GM12878 (cell line): ENCODE measurements at regions not wholly inside any gene's neighbourhood (a gene's known extent, or its start where the extent isn't known, plus 50 kb on each side); places are given as distances from the start of the nearest gene placed in this dataset.

ENCODE experiments used
- ATAC-seq: fragments of 200-7000 bp; cut with Tn5 transposase; 3 replicates; pipeline ENCODE4 v1.9.1; 2020; ENCODE audit warnings: mild to moderate bottlenecking, moderate library complexity
- BruUV-seq: library from RNA; stranded (reverse); fragments of 400-500 nt; replicated peaks from 2 replicates; lab custom pipeline; 2021; lab: Mats Ljungman, UMichigan
- CTCF ChIA-PET: fragments of 300-600 bp; sonication (Branson Sonifier 250); formaldehyde crosslinking; extraction: SDS; loops from one replicate; lab custom pipeline; 2021; ENCODE audit warnings: inconsistent platforms; lab: Yijun Ruan, JAX
- POLR2A ChIA-PET: fragments of 350-600 bp; formaldehyde crosslinking; extraction: SDS; loops from one replicate; lab custom pipeline; 2021; ENCODE audit warnings: inconsistent platforms; lab: Charles Lee
- RAD21 ChIA-PET: fragments of 300-600 bp; sonication (Branson Sonifier 250); formaldehyde crosslinking; loops from one replicate; lab custom pipeline; 2023; ENCODE audit warnings: antibody characterized with exemption; ENCODE audit not compliant: unreplicated experiment; lab: Charles Lee
- SMC1A ChIA-PET: fragments of 300-600 bp; sonication (Branson Sonifier 250); formaldehyde crosslinking; loops from one replicate; lab custom pipeline; 2023; ENCODE audit not compliant: unreplicated experiment, uncharacterized antibody; lab: Charles Lee
- DNase-seq: peaks from one replicate; pipeline ENCODE4 v3.0.0-alpha.2; 2011; ENCODE audit warnings: low read depth, low spot score
- FAIRE-seq: peaks from 3 replicates; lab custom pipeline; 2011; peaks lifted over from hg19 to GRCh38; lab: Jason Lieb, UNC
- H2AFZ ChIP-seq: 2 replicates; pipeline ENCODE4 v1.6.0; 2011; ENCODE audit warnings: low read depth, low read length, control low read depth; ENCODE audit not compliant: control insufficient read depth
- H3K27ac ChIP-seq: 2 replicates; pipeline ENCODE4 v1.5.1; 2011; ENCODE audit warnings: control low read depth; ENCODE audit not compliant: control insufficient read depth, insufficient read depth
- H3K27me3 ChIP-seq, 2 experiments: replicated peaks in 1 of 2; 2 replicates each; pipeline versions ENCODE4 v1.6.0 to v1.6.1; 2011; ENCODE audit warnings: low read length in 1 of 2; ENCODE audit not compliant: control insufficient read depth in 2 of 2, insufficient read depth in 2 of 2
- H3K36me3 ChIP-seq, 2 experiments: 2 replicates each; pipeline ENCODE4 v1.5.1; 2011; ENCODE audit warnings: low read length in 1 of 2; ENCODE audit not compliant: control insufficient read depth in 2 of 2, insufficient read depth in 2 of 2
- H3K4me1 ChIP-seq: 2 replicates; pipeline ENCODE4 v1.6.1; 2011; ENCODE audit warnings: mild to moderate bottlenecking, low read length, moderate library complexity, mixed read lengths; ENCODE audit not compliant: control insufficient read depth, insufficient read depth
- H3K4me2 ChIP-seq: 2 replicates; pipeline ENCODE4 v1.6.0; 2011; ENCODE audit warnings: control low read depth; ENCODE audit not compliant: control insufficient read depth, insufficient read depth
- H3K4me3 ChIP-seq: fragments of 200-600 bp; sonication (generic); 2 replicates; pipeline ENCODE4 v1.5.1; 2016
- H3K79me2 ChIP-seq: 2 replicates; pipeline ENCODE4 v1.6.0; 2011; ENCODE audit warnings: low read length; ENCODE audit not compliant: control insufficient read depth, insufficient read depth
- H3K9ac ChIP-seq: 2 replicates; pipeline ENCODE4 v1.8.0; 2011; ENCODE audit warnings: low read length, control low read depth, mixed read lengths; ENCODE audit not compliant: control insufficient read depth, insufficient read depth
- H3K9me3 ChIP-seq: replicated peaks from 3 replicates; pipeline ENCODE4 v1.5.1; 2011; ENCODE audit warnings: mild to moderate bottlenecking, low read length; ENCODE audit not compliant: control insufficient read depth, insufficient read depth
- H4K20me1 ChIP-seq: 2 replicates; pipeline ENCODE4 v1.6.0; 2011; ENCODE audit not compliant: control insufficient read depth, insufficient read depth
- ATF7 ChIP-seq: fragments of 450-650 bp; IDR thresholded peaks from 2 replicates; pipeline ENCODE4 v1.6.1; 2016; ENCODE audit warnings: low read depth, mild to moderate bottlenecking
- CEBPZ ChIP-seq: fragments of 150-350 bp; IDR thresholded peaks from 2 replicates; pipeline ENCODE4 v1.6.1; 2016; ENCODE audit warnings: low read depth, low read length
- CHD2 ChIP-seq: IDR thresholded peaks from 2 replicates; pipeline ENCODE4 v1.6.1; 2011; ENCODE audit warnings: low read depth, low read length, improper control_type of control experiment, borderline replicate concordance
- EED ChIP-seq: sonication (generic); IDR thresholded peaks from 2 replicates; pipeline ENCODE4 v1.6.1; 2016; ENCODE audit warnings: antibody characterized with exemption, low read depth
- HCFC1 ChIP-seq: fragments of 150-350 bp; IDR thresholded peaks from 2 replicates; pipeline ENCODE4 v1.6.1; 2014; ENCODE audit warnings: low read length
- POLR2A ChIP-seq: IDR thresholded peaks from 2 replicates; pipeline ENCODE4 v1.6.1; 2011; ENCODE audit warnings: low read depth, mild to moderate bottlenecking, low read length
- REST ChIP-seq: IDR thresholded peaks from 2 replicates; pipeline ENCODE4 v1.6.1; 2012; ENCODE audit warnings: mild to moderate bottlenecking, low read depth, low read length
- SKIL ChIP-seq: fragments of 450-650 bp; IDR thresholded peaks from 2 replicates; pipeline ENCODE4 v1.6.1; 2017; ENCODE audit warnings: mild to moderate bottlenecking, low read depth, inconsistent platforms; ENCODE audit not compliant: poor library complexity, severe bottlenecking
- WGBS: methylation state at CpG from one replicate; pipeline ENCODE4 v1.1.6; 2016; ENCODE audit warnings: low lambda C conversion rate; ENCODE audit not compliant: insufficient replicate concordance, insufficient coverage; ENCODE audit errors: missing lambda C conversion rate; 5-methylcytosine and 5-hydroxymethylcytosine counted together
- in situ Hi-C: fragments of 300-500 bp; cut with MboI; formaldehyde crosslinking; loops from 9 replicates; pipeline ENCODE4 v1.14.3; 2018; ENCODE audit warnings: mixed read lengths
- intact Hi-C: fragments of 100-400 bp; cut with micrococcal nuclease; formaldehyde crosslinking; loops from one replicate; pipeline ENCODE4 v1.14.2; 2022; ENCODE audit not compliant: unreplicated experiment
- TF ChIP-seq, protein P1 (sequence below): fragments of 450-650 bp; IDR thresholded peaks from 2 replicates; pipeline ENCODE4 v1.6.1; 2016; ENCODE audit warnings: mild to moderate bottlenecking, moderate library complexity, borderline replicate concordance

DNA sequence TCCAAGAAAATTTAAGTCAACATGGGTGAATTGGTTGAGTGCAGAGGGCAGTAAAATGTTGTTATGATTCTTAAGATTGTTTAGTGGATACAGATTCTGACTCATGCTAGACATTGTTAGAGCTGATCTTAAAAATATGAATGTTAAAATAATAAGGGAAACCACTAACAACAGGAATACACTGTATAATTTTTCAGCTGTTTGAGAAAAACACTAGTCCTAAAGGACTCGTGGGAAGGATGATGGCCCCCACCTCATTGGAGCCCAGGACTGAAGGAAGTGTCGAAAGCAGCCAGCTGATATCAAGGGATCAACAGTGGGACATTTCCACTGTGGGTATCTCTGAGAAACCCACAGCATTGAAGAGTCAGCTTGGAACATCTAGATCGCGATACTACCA, 82.9 kb upstream of the SCAF11 start:
- no peaks in the 10 kb centered on the region for H4K20me1 ChIP-seq
- no peaks in the 10 kb centered on the region for H3K79me2 ChIP-seq
- intact Hi-C loops = loop anchor here (2.0 to 5.0 kb wide), 7 partner anchors 51 to 859 kb away; partner anchors contain the start of genes SCAF11 and SLC38A1
- H3K27me3 ChIP-seq = no peaks in the 10 kb centered on the region
- DNase-seq = no peak
- CTCF ChIA-PET = interaction anchor here (0.8 to 5.6 kb wide), 10 partner anchors 9 to 947 kb away, joined by 3 to 57 read pairs (median 4); no protein-coding TSS in a partner anchor
- no peak overlapping the region for H3K4me3 ChIP-seq
- no peak overlapping the region for H3K27ac ChIP-seq
- peaks cover 11% of the 10 kb centered on the region for H3K4me1 ChIP-seq
- no peaks in the 10 kb centered on the region for H3K36me3 ChIP-seq
- SMC1A ChIA-PET = interaction anchor here (0.8 to 5.5 kb wide), 12 partner anchors 8 to 1237 kb away, joined by 3 to 45 read pairs (median 4); no protein-coding TSS in a partner anchor
- in situ Hi-C loops = no loop called here
- no TSS peak for BruUV-seq
- FAIRE-seq = no peak
- no peak for ATAC-seq
- RAD21 ChIA-PET = interaction anchor here (0.8 to 1.2 kb wide), 3 partner anchors 52 to 911 kb away, joined by 3 to 13 read pairs (median 3); no protein-coding TSS in a partner anchor
- H2AFZ ChIP-seq = no peak overlapping the region; the same call in 1 of the 2 replicates
- no peaks in the 10 kb centered on the region; the same call in 2 of the 3 replicates for H3K9me3 ChIP-seq
- 59% methylated on average over 4 of the region's 4 CpGs for WGBS
- no peak overlapping the region for H3K4me2 ChIP-seq
- POLR2A ChIA-PET = no interaction called here
- no peak overlapping the region for H3K9ac ChIP-seq
- TF ChIP-seq, protein P1, sequence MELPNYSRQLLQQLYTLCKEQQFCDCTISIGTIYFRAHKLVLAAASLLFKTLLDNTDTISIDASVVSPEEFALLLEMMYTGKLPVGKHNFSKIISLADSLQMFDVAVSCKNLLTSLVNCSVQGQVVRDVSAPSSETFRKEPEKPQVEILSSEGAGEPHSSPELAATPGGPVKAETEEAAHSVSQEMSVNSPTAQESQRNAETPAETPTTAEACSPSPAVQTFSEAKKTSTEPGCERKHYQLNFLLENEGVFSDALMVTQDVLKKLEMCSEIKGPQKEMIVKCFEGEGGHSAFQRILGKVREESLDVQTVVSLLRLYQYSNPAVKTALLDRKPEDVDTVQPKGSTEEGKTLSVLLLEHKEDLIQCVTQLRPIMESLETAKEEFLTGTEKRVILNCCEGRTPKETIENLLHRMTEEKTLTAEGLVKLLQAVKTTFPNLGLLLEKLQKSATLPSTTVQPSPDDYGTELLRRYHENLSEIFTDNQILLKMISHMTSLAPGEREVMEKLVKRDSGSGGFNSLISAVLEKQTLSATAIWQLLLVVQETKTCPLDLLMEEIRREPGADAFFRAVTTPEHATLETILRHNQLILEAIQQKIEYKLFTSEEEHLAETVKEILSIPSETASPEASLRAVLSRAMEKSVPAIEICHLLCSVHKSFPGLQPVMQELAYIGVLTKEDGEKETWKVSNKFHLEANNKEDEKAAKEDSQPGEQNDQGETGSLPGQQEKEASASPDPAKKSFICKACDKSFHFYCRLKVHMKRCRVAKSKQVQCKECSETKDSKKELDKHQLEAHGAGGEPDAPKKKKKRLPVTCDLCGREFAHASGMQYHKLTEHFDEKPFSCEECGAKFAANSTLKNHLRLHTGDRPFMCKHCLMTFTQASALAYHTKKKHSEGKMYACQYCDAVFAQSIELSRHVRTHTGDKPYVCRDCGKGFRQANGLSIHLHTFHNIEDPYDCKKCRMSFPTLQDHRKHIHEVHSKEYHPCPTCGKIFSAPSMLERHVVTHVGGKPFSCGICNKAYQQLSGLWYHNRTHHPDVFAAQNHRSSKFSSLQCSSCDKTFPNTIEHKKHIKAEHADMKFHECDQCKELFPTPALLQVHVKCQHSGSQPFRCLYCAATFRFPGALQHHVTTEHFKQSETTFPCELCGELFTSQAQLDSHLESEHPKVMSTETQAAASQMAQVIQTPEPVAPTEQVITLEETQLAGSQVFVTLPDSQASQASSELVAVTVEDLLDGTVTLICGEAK = no peak
- TF ChIP-seq SKIL = no peak
- TF ChIP-seq HCFC1 = no peak
- no peak for TF ChIP-seq CHD2
- no peak for TF ChIP-seq REST
- no peak for TF ChIP-seq CEBPZ
- TF ChIP-seq EED = no peak
- TF ChIP-seq POLR2A = no peak
- TF ChIP-seq ATF7 = no peak
